Uterus (tissue), 3 donors: ENCODE measurements at regions not wholly inside any gene's neighbourhood (a gene's known extent, or its start where the extent isn't known, plus 50 kb on each side); places are given as distances from the start of the nearest gene placed in this dataset.
A peak's percentile ranks its signal among the peaks of the same experiment; 100 is the strongest.

ENCODE experiments used
- DNase-seq, 2 donors: peaks; one replicate each; pipeline ENCODE4 v3.0.0-alpha.2; 2019 to 2020
- H3K27ac ChIP-seq, 2 donors: fragments of 200-600 bp; sonication (generic); 1 replicate in 1 of 2; 2 replicates in 1 of 2; pipeline ENCODE4 v1.5.1; 2016 to 2018
- H3K27me3 ChIP-seq, 2 donors: fragments of 200-600 bp; sonication (generic); one replicate each; pipeline ENCODE4 v1.5.1; 2018 to 2019; ENCODE audit warnings: control low read depth in 1 of 2
- H3K36me3 ChIP-seq, 2 donors: fragments of 200-600 bp; sonication (generic); one replicate each; pipeline ENCODE4 v1.5.1; 2019; ENCODE audit warnings: control low read depth in 1 of 2
- H3K4me1 ChIP-seq, 2 donors: fragments of 200-600 bp; sonication (generic); one replicate each; pipeline ENCODE4 v1.5.1; 2018 to 2019; ENCODE audit warnings: control low read depth in 1 of 2
- H3K4me3 ChIP-seq, 2 donors: fragments of 200-600 bp; sonication (generic); 1 replicate in 1 of 2; 2 replicates in 1 of 2; pipeline ENCODE4 v1.5.1; 2018 to 2019; ENCODE audit warnings: mild to moderate bottlenecking in 1 of 2
- H3K9me3 ChIP-seq, 2 donors: fragments of 200-600 bp; sonication (generic); one replicate each; pipeline ENCODE4 v1.5.1; 2019; ENCODE audit warnings: control low read depth in 1 of 2
- CTCF ChIP-seq, 4 experiments: fragments of 200-600 bp in 2 of 4; fragments of 450-650 bp in 2 of 4; sonication (generic) in 2 of 4; IDR thresholded peaks; one replicate each; pipeline ENCODE4 v1.5.1; 2016 to 2019; ENCODE audit warnings: antibody characterized with exemption in 4 of 4, mild to moderate bottlenecking in 2 of 4, moderate library complexity in 1 of 4
- POLR2A ChIP-seq, 2 donors: fragments of 450-650 bp; IDR thresholded peaks; one replicate each; pipeline ENCODE4 v1.6.1; 2016; ENCODE audit warnings: antibody characterized with exemption in 2 of 2, mild to moderate bottlenecking in 1 of 2, moderate library complexity in 1 of 2
- intact Hi-C: fragments of 100-400 bp; cut with DNase I; formaldehyde crosslinking; loops from one replicate; pipeline ENCODE4 v1.15.1; 2023; ENCODE audit warnings: low total_unique reads
- donor health status: DM: yes; HTN: yes; CAD: no.

- peak overlapping the region; percentile 18 to 62 for H3K27ac ChIP-seq
- peaks cover 0 to 8% of the 10 kb centered on the region in 2 donors for H3K4me1 ChIP-seq
- TF ChIP-seq CTCF (IDR thresholded peaks at IDR 0.05) (no peak), POLR2A (IDR thresholded peaks at IDR 0.05) (no peak)
- H3K9me3 ChIP-seq: no peaks in the 10 kb centered on the region
- no peaks in the 10 kb centered on the region for H3K36me3 ChIP-seq
- no peak overlapping the region for H3K4me3 ChIP-seq
- intact Hi-C loops: no loop called here
- DNase-seq: no peak
- no peaks in the 10 kb centered on the region for H3K27me3 ChIP-seq
Measured at GRCh38 chr6:143595251-143596036, 82.3 kb upstream of the PHACTR2 start.

- Histone ChIP-seq H3K4me1 (peaks cover 0 to 8% of the 10 kb centered on the region in 2 donors), H3K36me3 (no peaks in the 10 kb centered on the region), H3K4me3 (no peak overlapping the region), H3K27ac (peak overlapping the region in 1 of 2 donors; percentile 62), H3K27me3 (no peaks in the 10 kb centered on the region), H3K9me3 (no peaks in the 10 kb centered on the region)
- no peak for DNase-seq
- intact Hi-C loops: no loop called here
- TF ChIP-seq CTCF (IDR thresholded peaks at IDR 0.05) (no peak), POLR2A (IDR thresholded peaks at IDR 0.05) (no peak)
Measured at GRCh38 chr6:143594647-143595046, 83.1 kb upstream of the PHACTR2 start.

GRCh38 chr6:143592335-143592734 is 80.8 kb upstream of the FUCA2 start:
- Histone ChIP-seq H3K27me3 (no peaks in the 10 kb centered on the region), H3K4me1 (peaks cover 0 to 8% of the 10 kb centered on the region in 2 donors), H3K4me3 (no peak overlapping the region), H3K9me3 (no peaks in the 10 kb centered on the region), H3K36me3 (no peaks in the 10 kb centered on the region), H3K27ac (no peak overlapping the region)
- DNase-seq: no peak
- intact Hi-C loops: no loop called here
- TF ChIP-seq CTCF (IDR thresholded peaks at IDR 0.05) (no peak), POLR2A (IDR thresholded peaks at IDR 0.05) (no peak)

GRCh38 chr6:143591441-143591840 is 79.9 kb upstream of the FUCA2 start:
- Histone ChIP-seq H3K27me3 (no peaks in the 10 kb centered on the region), H3K4me1 (peaks cover 0 to 8% of the 10 kb centered on the region in 2 donors), H3K4me3 (no peak overlapping the region), H3K36me3 (no peaks in the 10 kb centered on the region), H3K27ac (no peak overlapping the region), H3K9me3 (no peaks in the 10 kb centered on the region)
- TF ChIP-seq POLR2A (IDR thresholded peaks at IDR 0.05): no peak
- TF ChIP-seq CTCF (IDR thresholded peaks at IDR 0.05): no peak
- no peak for DNase-seq
- intact Hi-C loops: no loop called here

- intact Hi-C loops: no loop called here
- Histone ChIP-seq H3K27ac (no peak overlapping the region), H3K4me1 (no peaks in the 10 kb centered on the region), H3K27me3 (no peaks in the 10 kb centered on the region), H3K4me3 (no peak overlapping the region), H3K36me3 (no peaks in the 10 kb centered on the region), H3K9me3 (no peaks in the 10 kb centered on the region)
- no peak for TF ChIP-seq CTCF (IDR thresholded peaks at IDR 0.05)
- no peak for TF ChIP-seq POLR2A (IDR thresholded peaks at IDR 0.05)
- no peak for DNase-seq
Measured at GRCh38 chr6:143589162-143589561, 77.6 kb upstream of the FUCA2 start.
